Endothelial cell of umbilical vein (primary cell): ENCODE measurements at regions not wholly inside any gene's neighbourhood (a gene's known extent, or its start where the extent isn't known, plus 50 kb on each side); places are given as distances from the start of the nearest gene placed in this dataset.

Experiments
- BruUV-seq: library from RNA; stranded (reverse); fragments of 400-500 nt; replicated peaks from 2 replicates; lab custom pipeline; 2021; lab: Mats Ljungman, UMichigan
- CTCF ChIA-PET: fragments of 300-600, 350-600 bp; sonication (Branson Sonifier 250); formaldehyde crosslinking; loops from one replicate; lab custom pipeline; 2021; ENCODE audit warnings: antibody characterized with exemption, inconsistent platforms; lab: Charles Lee
- POLR2A ChIA-PET: fragments of 300-600, 350-600 bp; sonication (Branson Sonifier 250); formaldehyde crosslinking; loops from one replicate; lab custom pipeline; 2021; ENCODE audit warnings: antibody characterized with exemption, inconsistent platforms; lab: Charles Lee
- DNase-seq: peaks from one replicate; pipeline ENCODE4 v3.0.0-alpha.2; 2011; ENCODE audit warnings: low read depth, low spot score
- FAIRE-seq: peaks from 2 replicates; lab custom pipeline; 2011; peaks lifted over from hg19 to GRCh38; lab: Jason Lieb, UNC
- H2AFZ ChIP-seq: 2 replicates; pipeline ENCODE4 v1.6.0; 2012; ENCODE audit warnings: low read depth, low read length, control low read depth, inconsistent platforms
- H3K27ac ChIP-seq: 2 replicates; pipeline ENCODE4 v1.5.1; 2011; ENCODE audit warnings: low read depth, mild to moderate bottlenecking, control low read depth, low read length, moderate library complexity; ENCODE audit not compliant: insufficient read depth
- H3K27me3 ChIP-seq, 2 experiments: 2 replicates each; pipeline versions ENCODE4 v1.6.0 to v1.6.1; 2011; ENCODE audit warnings: low read length in 2 of 2, mixed read lengths in 1 of 2; ENCODE audit not compliant: control insufficient read depth in 2 of 2, insufficient read depth in 2 of 2
- H3K36me3 ChIP-seq, 2 experiments: 2 replicates in 1 of 2; 3 replicates in 1 of 2; pipeline ENCODE4 v1.5.1; 2011; ENCODE audit warnings: low read length in 2 of 2, mild to moderate bottlenecking in 1 of 2, moderate library complexity in 1 of 2; ENCODE audit not compliant: control insufficient read depth in 2 of 2, insufficient read depth in 2 of 2; ENCODE audit errors: extremely low read depth in 1 of 2
- H3K4me1 ChIP-seq: 3 replicates; pipeline ENCODE4 v1.5.1; 2011; ENCODE audit warnings: mild to moderate bottlenecking, low read length; ENCODE audit not compliant: control insufficient read depth, insufficient read depth; ENCODE audit errors: extremely low read depth
- H3K4me2 ChIP-seq: 2 replicates; pipeline ENCODE4 v1.6.1; 2011; ENCODE audit warnings: low read length, control low read depth, mixed read lengths; ENCODE audit not compliant: insufficient read depth
- H3K4me3 ChIP-seq, 3 experiments: fragments of 200-600 bp in 1 of 3; sonication (generic), shearing (Covaris generic) in 1 of 3; replicated peaks in 1 of 3; 2 replicates each; pipeline ENCODE4 v1.5.1; 2011 to 2016; ENCODE audit warnings: control low read depth in 3 of 3, low read length in 3 of 3, mild to moderate bottlenecking in 2 of 3, inconsistent platforms in 1 of 3, low read depth in 1 of 3, moderate library complexity in 1 of 3; ENCODE audit not compliant: insufficient read depth in 1 of 3
- H3K79me2 ChIP-seq: 2 replicates; pipeline ENCODE4 v1.6.0; 2012; ENCODE audit warnings: low read length, inconsistent platforms; ENCODE audit not compliant: control insufficient read depth, insufficient read depth
- H3K9ac ChIP-seq: replicated peaks from 2 replicates; pipeline ENCODE3; 2011; ENCODE audit warnings: low read length, control low read depth; ENCODE audit not compliant: insufficient read depth; ENCODE audit errors: extremely low read depth
- H3K9me1 ChIP-seq: replicated peaks from 3 replicates; pipeline ENCODE4 v1.6.0; 2011; ENCODE audit warnings: mild to moderate bottlenecking, low read length; ENCODE audit not compliant: control insufficient read depth, insufficient read depth; ENCODE audit errors: extremely low read depth
- H3K9me3 ChIP-seq: replicated peaks from 2 replicates; pipeline ENCODE4 v1.5.1; 2012; ENCODE audit warnings: low read length, inconsistent platforms; ENCODE audit not compliant: control insufficient read depth, insufficient read depth
- H4K20me1 ChIP-seq: replicated peaks from 2 replicates; pipeline ENCODE3; 2011; ENCODE audit warnings: mild to moderate bottlenecking, low read length; ENCODE audit not compliant: control insufficient read depth, insufficient read depth; ENCODE audit errors: extremely low read depth
- EZH2 ChIP-seq: IDR thresholded peaks from 2 replicates; pipeline ENCODE4 v1.6.1; 2012; ENCODE audit warnings: borderline replicate concordance, low read depth, mild to moderate bottlenecking, moderate library complexity, low read length, inconsistent platforms; ENCODE audit not compliant: severe bottlenecking
- FOS ChIP-seq: IDR thresholded peaks from 2 replicates; pipeline ENCODE4 v1.6.1; 2011; ENCODE audit warnings: mild to moderate bottlenecking, low read length, moderate library complexity, borderline replicate concordance; ENCODE audit not compliant: insufficient read depth
- GATA2 ChIP-seq: IDR thresholded peaks from 2 replicates; pipeline ENCODE4 v1.7.0; 2011; ENCODE audit warnings: low read depth, mild to moderate bottlenecking, moderate library complexity, mixed read lengths, low read length; ENCODE audit not compliant: insufficient read length, insufficient read depth
- JUN ChIP-seq: IDR thresholded peaks from 2 replicates; pipeline ENCODE4 v1.6.1; 2011; ENCODE audit warnings: borderline replicate concordance, low read depth; ENCODE audit not compliant: insufficient read length, insufficient read depth
- MYC ChIP-seq: IDR thresholded peaks from one replicate; pipeline ENCODE4 v1.6.1; 2011; ENCODE audit warnings: mild to moderate bottlenecking, low read depth, low read length
- POLR2A ChIP-seq: IDR thresholded peaks from 2 replicates; pipeline ENCODE4 v1.6.1; 2012; ENCODE audit warnings: low read depth, mild to moderate bottlenecking, control low read depth, low read length
- POLR2AphosphoS5 ChIP-seq: IDR thresholded peaks from 2 replicates; pipeline ENCODE4 v1.6.1; 2012; ENCODE audit warnings: low read depth, mild to moderate bottlenecking, control low read depth, low read length, moderate library complexity; ENCODE audit not compliant: insufficient read depth
- dilution Hi-C: fragments of 300-500 bp; cut with MboI; formaldehyde crosslinking; loops from one replicate; pipeline ENCODE4 v1.15.0; 2019; ENCODE audit warnings: low sequenced_read_pairs; ENCODE audit not compliant: extremely low pct_ligation_motif_present
- intact Hi-C: fragments of 100-400 bp; cut with micrococcal nuclease; formaldehyde crosslinking; loops from one replicate; pipeline ENCODE4 v1.10.0; 2022
- TF ChIP-seq, protein P1 (sequence below), 2 donors: IDR thresholded peaks; 1 replicate in 1 of 2; 2 replicates in 1 of 2; pipeline ENCODE4 v1.5.1; 2011; ENCODE audit warnings: low read length in 2 of 2, mild to moderate bottlenecking in 2 of 2, moderate library complexity in 2 of 2, control low read depth in 1 of 2, inconsistent platforms in 1 of 2, low read depth in 1 of 2; ENCODE audit not compliant: insufficient read depth in 1 of 2; ENCODE audit errors: extremely low read depth in 1 of 2
- TF ChIP-seq, protein P2 (sequence below): IDR thresholded peaks from 2 replicates; pipeline ENCODE4 v1.6.1; 2011; ENCODE audit not compliant: insufficient read depth, insufficient read length

DNA sequence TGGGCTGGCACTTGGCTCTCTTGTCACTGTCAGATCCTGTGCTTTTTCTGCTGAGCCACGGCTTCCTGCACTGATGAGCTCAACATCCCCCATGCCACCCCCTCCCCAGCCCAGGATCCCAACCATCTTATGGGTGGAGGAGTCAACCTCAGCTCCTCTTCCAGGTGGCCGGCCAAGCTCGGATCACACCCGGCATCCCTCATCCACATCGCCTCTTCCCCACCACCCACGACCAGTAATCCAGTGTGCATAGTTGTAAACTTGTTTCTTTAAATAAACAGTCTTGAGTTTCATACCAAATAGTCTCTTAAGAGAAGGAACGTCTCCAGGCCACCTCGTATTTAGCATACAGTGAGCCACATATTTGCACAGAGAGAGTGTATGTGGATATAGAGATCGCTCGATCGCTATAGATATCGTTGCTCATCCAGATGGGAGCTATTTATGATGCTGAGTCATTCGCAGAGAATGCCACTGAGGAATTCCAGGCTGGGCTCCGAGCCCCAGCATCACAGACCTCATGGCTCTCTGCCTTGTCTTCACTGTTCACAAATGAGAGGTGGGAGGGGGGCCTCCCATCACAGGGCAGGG, 61.8 kb upstream of the CPLX2 start:
- H3K4me2 ChIP-seq: no peak overlapping the region
- no peaks in the 10 kb centered on the region for H3K9me3 ChIP-seq
- FAIRE-seq: no peak
- no peak overlapping the region for H3K27ac ChIP-seq
- no peaks in the 10 kb centered on the region for H3K9me1 ChIP-seq
- no peak for DNase-seq
- ChIA-PET CTCF (no interaction called here), POLR2A (no interaction called here)
- H4K20me1 ChIP-seq: no peaks in the 10 kb centered on the region
- BruUV-seq: no TSS peak
- no peaks in the 10 kb centered on the region for H3K79me2 ChIP-seq
- no peak overlapping the region for H3K4me3 ChIP-seq
- dilution Hi-C loops: no loop called here
- no peaks in the 10 kb centered on the region for H3K4me1 ChIP-seq
- no peaks in the 10 kb centered on the region for H3K36me3 ChIP-seq
- intact Hi-C loops: no loop called here
- TF ChIP-seq, protein P1, sequence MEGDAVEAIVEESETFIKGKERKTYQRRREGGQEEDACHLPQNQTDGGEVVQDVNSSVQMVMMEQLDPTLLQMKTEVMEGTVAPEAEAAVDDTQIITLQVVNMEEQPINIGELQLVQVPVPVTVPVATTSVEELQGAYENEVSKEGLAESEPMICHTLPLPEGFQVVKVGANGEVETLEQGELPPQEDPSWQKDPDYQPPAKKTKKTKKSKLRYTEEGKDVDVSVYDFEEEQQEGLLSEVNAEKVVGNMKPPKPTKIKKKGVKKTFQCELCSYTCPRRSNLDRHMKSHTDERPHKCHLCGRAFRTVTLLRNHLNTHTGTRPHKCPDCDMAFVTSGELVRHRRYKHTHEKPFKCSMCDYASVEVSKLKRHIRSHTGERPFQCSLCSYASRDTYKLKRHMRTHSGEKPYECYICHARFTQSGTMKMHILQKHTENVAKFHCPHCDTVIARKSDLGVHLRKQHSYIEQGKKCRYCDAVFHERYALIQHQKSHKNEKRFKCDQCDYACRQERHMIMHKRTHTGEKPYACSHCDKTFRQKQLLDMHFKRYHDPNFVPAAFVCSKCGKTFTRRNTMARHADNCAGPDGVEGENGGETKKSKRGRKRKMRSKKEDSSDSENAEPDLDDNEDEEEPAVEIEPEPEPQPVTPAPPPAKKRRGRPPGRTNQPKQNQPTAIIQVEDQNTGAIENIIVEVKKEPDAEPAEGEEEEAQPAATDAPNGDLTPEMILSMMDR (IDR thresholded peaks at IDR 0.05; ENCODE audit: extremely low read depth in 1 of 2, insufficient read depth in 1 of 2, low read depth in 1 of 2, low read length in 2 of 2): no peak
- TF ChIP-seq MYC: no peak
- no peak for TF ChIP-seq GATA2
- TF ChIP-seq EZH2: no peak
- TF ChIP-seq JUN: no peak
- no peak for TF ChIP-seq POLR2A
- H3K27me3 ChIP-seq: no peaks in the 10 kb centered on the region
- H3K9ac ChIP-seq: no peak overlapping the region
- H2AFZ ChIP-seq: no peak overlapping the region

DNA sequence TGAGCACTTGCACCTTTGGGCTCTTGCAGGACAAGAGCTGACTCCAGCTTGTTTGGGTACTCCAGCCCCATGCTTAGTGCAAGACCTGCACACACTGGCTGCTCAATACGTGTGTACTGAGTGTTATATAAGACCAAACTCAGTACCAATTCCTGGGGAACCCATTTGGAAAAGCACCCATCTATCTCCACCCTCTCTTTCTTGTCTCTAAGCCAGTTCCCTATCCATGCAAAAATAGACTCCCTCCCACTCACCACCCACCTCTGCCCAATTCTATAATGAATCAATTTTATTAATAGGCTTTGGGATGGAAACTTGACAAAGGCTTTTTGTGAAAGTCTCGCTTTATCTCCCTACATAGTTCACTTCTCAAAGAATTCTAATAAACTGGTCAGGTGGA, 60.9 kb upstream of the CPLX2 start:
- Histone ChIP-seq H3K4me1 (no peaks in the 10 kb centered on the region), H3K36me3 (no peaks in the 10 kb centered on the region), H4K20me1 (no peaks in the 10 kb centered on the region), H3K9me3 (peaks cover 2% of the 10 kb centered on the region), H3K4me2 (no peak overlapping the region), H2AFZ (no peak overlapping the region), H3K9ac (no peak overlapping the region), H3K4me3 (no peak overlapping the region), H3K79me2 (no peaks in the 10 kb centered on the region), H3K27ac (no peak overlapping the region), H3K27me3 (no peaks in the 10 kb centered on the region), H3K9me1 (no peaks in the 10 kb centered on the region)
- intact Hi-C loops (no loop called here), dilution Hi-C loops (no loop called here)
- ChIA-PET CTCF (no interaction called here), POLR2A (no interaction called here)
- no peak for DNase-seq
- BruUV-seq: no TSS peak
- TF ChIP-seq EZH2 (no peak), POLR2A (no peak), JUN (no peak), GATA2 (no peak), FOS (no peak), MYC (no peak), POLR2AphosphoS5 (no peak)
- TF ChIP-seq, protein P1 (IDR thresholded peaks at IDR 0.05; ENCODE audit: extremely low read depth in 1 of 2, insufficient read depth in 1 of 2, low read depth in 1 of 2, low read length in 2 of 2): no peak
- TF ChIP-seq, protein P2, sequence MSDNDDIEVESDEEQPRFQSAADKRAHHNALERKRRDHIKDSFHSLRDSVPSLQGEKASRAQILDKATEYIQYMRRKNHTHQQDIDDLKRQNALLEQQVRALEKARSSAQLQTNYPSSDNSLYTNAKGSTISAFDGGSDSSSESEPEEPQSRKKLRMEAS: no peak
- FAIRE-seq: no peak
